Tibial nerve (tissue), 4 donors: ENCODE measurements at regions not wholly inside any gene's neighbourhood (a gene's known extent, or its start where the extent isn't known, plus 50 kb on each side); places are given as distances from the start of the nearest gene placed in this dataset.

Experiments
- DNase-seq, 2 donors: peaks; one replicate each; pipeline ENCODE4 v3.0.0-alpha.2; 2019; ENCODE audit warnings: low spot score in 2 of 2
- H3K27ac ChIP-seq, 4 donors: fragments of 200-600 bp; sonication (generic) in 3 of 4; one replicate each; pipeline ENCODE4 v1.5.1; 2017 to 2019; ENCODE audit warnings: mild to moderate bottlenecking in 1 of 4
- H3K27me3 ChIP-seq, 2 donors: fragments of 200-600 bp; sonication (generic) in 1 of 2; one replicate each; pipeline versions ENCODE4 v1.5.1 to v1.6.0; 2017 to 2019
- H3K36me3 ChIP-seq, 3 donors: fragments of 200-600 bp; sonication (generic); one replicate each; pipeline ENCODE4 v1.5.1; 2018 to 2019
- H3K4me1 ChIP-seq, 4 donors: fragments of 200-600 bp; sonication (generic) in 3 of 4; one replicate each; pipeline ENCODE4 v1.5.1; 2017 to 2019
- H3K4me3 ChIP-seq, 4 donors: fragments of 200-600 bp; sonication (generic) in 3 of 4; one replicate each; pipeline ENCODE4 v1.5.1; 2017 to 2019; ENCODE audit warnings: mild to moderate bottlenecking in 1 of 4, moderate library complexity in 1 of 4
- H3K9me3 ChIP-seq, 4 donors: fragments of 200-600 bp; sonication (generic) in 3 of 4; one replicate each; pipeline ENCODE4 v1.5.1; 2017 to 2019
- EP300 ChIP-seq, 2 donors: sonication (generic); formaldehyde crosslinking; IDR thresholded peaks; one replicate each; pipeline ENCODE4 v1.6.1; 2017; ENCODE audit warnings: antibody characterized with exemption in 2 of 2, mild to moderate bottlenecking in 1 of 2
- POLR2A ChIP-seq, 2 donors: fragments of 450-650 bp; IDR thresholded peaks; one replicate each; pipeline ENCODE4 v1.6.1; 2017; ENCODE audit warnings: antibody characterized with exemption in 2 of 2, mild to moderate bottlenecking in 2 of 2, moderate library complexity in 2 of 2
- WGBS, 2 donors: methylation state at CpG; one replicate each; pipeline ENCODE4 v1.1.5; 2018; 5-methylcytosine and 5-hydroxymethylcytosine counted together
- TF ChIP-seq, protein P1 (sequence below), 5 experiments: fragments of 200-600 bp in 3 of 5; fragments of 450-650 bp in 2 of 5; sonication (generic) in 3 of 5; IDR thresholded peaks; one replicate each; pipeline ENCODE4 v1.5.1; 2016 to 2019; ENCODE audit warnings: antibody characterized with exemption in 5 of 5, mild to moderate bottlenecking in 3 of 5, moderate library complexity in 2 of 5

DNA sequence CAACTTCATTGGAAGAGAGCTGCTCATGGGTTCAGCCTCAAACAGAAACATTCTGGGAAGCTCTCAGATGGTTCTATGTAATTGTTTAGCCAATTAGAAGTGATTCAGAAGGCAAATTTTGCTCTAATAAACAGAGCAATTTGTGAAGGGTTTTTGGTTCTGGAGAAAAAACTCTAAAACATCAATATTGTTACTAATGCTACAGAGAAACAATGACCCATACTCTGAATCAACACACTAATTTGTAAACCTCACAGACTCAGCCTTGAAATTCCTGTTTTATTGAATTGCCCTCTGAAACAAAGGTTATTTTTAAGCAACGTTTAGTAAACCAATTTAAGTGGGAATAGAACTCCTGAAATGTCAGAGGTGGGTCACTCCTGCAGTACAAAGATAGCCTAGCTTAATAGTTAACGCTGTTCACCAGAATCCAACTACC, 171.6 kb upstream of the SVIL start:
- no peak overlapping the region for H3K27ac ChIP-seq
- peaks cover 0 to 4% (median 0%) of the 10 kb centered on the region in 4 donors for H3K4me1 ChIP-seq
- 50 to 67% methylated on average over 2 of the region's 2 CpGs for WGBS, 2 donors
- no peaks in the 10 kb centered on the region for H3K36me3 ChIP-seq
- H3K27me3 ChIP-seq = no peaks in the 10 kb centered on the region
- no peaks in the 10 kb centered on the region for H3K9me3 ChIP-seq
- DNase-seq = no peak
- no peak overlapping the region for H3K4me3 ChIP-seq
- no peak for TF ChIP-seq POLR2A (IDR thresholded peaks at IDR 0.05)
- TF ChIP-seq, protein P1, sequence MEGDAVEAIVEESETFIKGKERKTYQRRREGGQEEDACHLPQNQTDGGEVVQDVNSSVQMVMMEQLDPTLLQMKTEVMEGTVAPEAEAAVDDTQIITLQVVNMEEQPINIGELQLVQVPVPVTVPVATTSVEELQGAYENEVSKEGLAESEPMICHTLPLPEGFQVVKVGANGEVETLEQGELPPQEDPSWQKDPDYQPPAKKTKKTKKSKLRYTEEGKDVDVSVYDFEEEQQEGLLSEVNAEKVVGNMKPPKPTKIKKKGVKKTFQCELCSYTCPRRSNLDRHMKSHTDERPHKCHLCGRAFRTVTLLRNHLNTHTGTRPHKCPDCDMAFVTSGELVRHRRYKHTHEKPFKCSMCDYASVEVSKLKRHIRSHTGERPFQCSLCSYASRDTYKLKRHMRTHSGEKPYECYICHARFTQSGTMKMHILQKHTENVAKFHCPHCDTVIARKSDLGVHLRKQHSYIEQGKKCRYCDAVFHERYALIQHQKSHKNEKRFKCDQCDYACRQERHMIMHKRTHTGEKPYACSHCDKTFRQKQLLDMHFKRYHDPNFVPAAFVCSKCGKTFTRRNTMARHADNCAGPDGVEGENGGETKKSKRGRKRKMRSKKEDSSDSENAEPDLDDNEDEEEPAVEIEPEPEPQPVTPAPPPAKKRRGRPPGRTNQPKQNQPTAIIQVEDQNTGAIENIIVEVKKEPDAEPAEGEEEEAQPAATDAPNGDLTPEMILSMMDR (IDR thresholded peaks at IDR 0.05) = no peak
- no peak for TF ChIP-seq EP300 (IDR thresholded peaks at IDR 0.05)

GRCh38 chr10:29805134-29805723, 170.5 kb upstream of the SVIL start:
- no peak overlapping the region for H3K27ac ChIP-seq

DNA sequence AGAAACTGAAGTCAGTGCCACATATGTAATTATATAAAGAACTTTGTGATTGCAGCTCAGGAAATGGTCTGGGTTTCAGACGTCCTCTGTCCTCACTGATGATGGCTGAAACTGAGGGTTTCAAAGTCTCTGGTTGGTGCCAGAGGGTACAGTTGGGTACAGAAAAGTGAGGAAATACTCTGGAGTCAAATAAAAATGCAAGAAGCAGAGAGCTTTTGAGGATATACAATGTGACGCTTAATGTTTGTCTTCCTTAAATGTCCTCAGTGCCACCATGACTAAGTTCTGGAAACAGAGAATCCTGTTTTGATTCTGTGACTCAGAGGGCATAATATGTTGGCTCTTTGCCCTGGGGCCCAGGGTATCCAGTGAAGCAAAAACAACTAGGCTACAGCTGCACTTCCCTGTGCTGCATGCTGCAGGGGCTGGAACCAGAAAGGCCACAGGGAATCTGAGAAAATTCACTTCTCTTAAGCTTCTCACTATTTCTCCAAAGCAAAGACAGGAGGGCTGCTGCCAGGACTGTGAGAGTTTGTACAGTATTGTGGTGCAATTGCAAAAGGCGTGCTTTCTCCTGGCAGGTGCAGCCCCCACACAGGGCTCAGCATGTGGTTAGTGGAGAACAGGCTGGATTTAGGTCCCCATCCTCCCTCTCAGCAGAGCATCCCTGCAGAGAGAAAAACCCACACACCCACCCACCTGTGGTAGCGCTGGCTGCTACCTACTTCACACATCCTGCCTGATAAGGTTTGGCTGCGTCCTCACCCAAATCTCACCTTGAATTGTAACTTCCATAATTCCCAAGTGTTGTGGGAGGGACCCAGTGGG, 169.5 kb upstream of the SVIL start:
- TF ChIP-seq POLR2A (IDR thresholded peaks at IDR 0.05) (no peak), EP300 (IDR thresholded peaks at IDR 0.05) (no peak)
- TF ChIP-seq, protein P1 (IDR thresholded peaks at IDR 0.05) = no peak
- H3K27ac ChIP-seq = no peak overlapping the region
- 60 to 71% methylated on average over 5 of the region's 5 CpGs for WGBS, 2 donors
- H3K4me3 ChIP-seq = no peak overlapping the region
- no peaks in the 10 kb centered on the region for H3K9me3 ChIP-seq
- no peaks in the 10 kb centered on the region for H3K27me3 ChIP-seq
- no peak for DNase-seq
- H3K36me3 ChIP-seq = no peaks in the 10 kb centered on the region
- H3K4me1 ChIP-seq = peaks cover 0 to 3% (median 0%) of the 10 kb centered on the region in 4 donors

More at GRCh38 chr10:29805134-29805723, 170.5 kb upstream of the SVIL start:
- H3K4me1 ChIP-seq = peaks cover 0 to 3% (median 0%) of the 10 kb centered on the region in 4 donors
- TF ChIP-seq, protein P1 (IDR thresholded peaks at IDR 0.05) = no peak
- no peak for TF ChIP-seq EP300 (IDR thresholded peaks at IDR 0.05)
- no peak for TF ChIP-seq POLR2A (IDR thresholded peaks at IDR 0.05)
- H3K36me3 ChIP-seq = no peaks in the 10 kb centered on the region
- WGBS, 2 donors = 74 to 90% methylated on average over 5 of the region's 5 CpGs
- no peak overlapping the region for H3K4me3 ChIP-seq
- no peaks in the 10 kb centered on the region for H3K27me3 ChIP-seq
- DNase-seq = no peak
- H3K9me3 ChIP-seq = no peaks in the 10 kb centered on the region

GRCh38 chr10:29802171-29802570, 167.4 kb upstream of the SVIL start:
- TF ChIP-seq EP300 (IDR thresholded peaks at IDR 0.05) (no peak), POLR2A (IDR thresholded peaks at IDR 0.05) (no peak)
- TF ChIP-seq, protein P1 (IDR thresholded peaks at IDR 0.05) = no peak
- 90 to 92% methylated on average over 3 of the region's 3 CpGs for WGBS, 2 donors
- H3K4me3 ChIP-seq = no peak overlapping the region
- no peak overlapping the region for H3K27ac ChIP-seq
- H3K4me1 ChIP-seq = peaks cover 0 to 3% (median 0%) of the 10 kb centered on the region in 4 donors
- H3K27me3 ChIP-seq = no peaks in the 10 kb centered on the region
- H3K9me3 ChIP-seq = no peaks in the 10 kb centered on the region
- no peak for DNase-seq
- H3K36me3 ChIP-seq = no peaks in the 10 kb centered on the region
